IMR-90 (cell line): ENCODE measurements at regions not wholly inside any gene's neighbourhood (a gene's known extent, or its start where the extent isn't known, plus 50 kb on each side); places are given as distances from the start of the nearest gene placed in this dataset.

Source experiments
- ATAC-seq: fragments of 200-7000 bp; cut with Tn5 transposase; 2 replicates; pipeline ENCODE4 v1.9.1; 2020; ENCODE audit warnings: low read depth, mild to moderate bottlenecking, moderate library complexity
- BruUV-seq: library from RNA; stranded (reverse); fragments of 400-500 nt; replicated peaks from 2 replicates; lab custom pipeline; 2021; lab: Mats Ljungman, UMichigan
- CTCF ChIA-PET: fragments of 300-600 bp; formaldehyde crosslinking; extraction: SDS; loops from one replicate; lab custom pipeline; 2021; ENCODE audit warnings: antibody characterized with exemption; lab: Yijun Ruan, JAX
- POLR2A ChIA-PET: fragments of 300-600 bp; sonication (Branson Sonifier 250); formaldehyde crosslinking; loops from one replicate; lab custom pipeline; 2022; ENCODE audit warnings: antibody characterized with exemption; ENCODE audit not compliant: unreplicated experiment; lab: Charles Lee
- DNase-seq: peaks from one replicate; pipeline ENCODE4 v3.0.0; 2013
- H2AFZ ChIP-seq: replicated peaks from 2 replicates; pipeline ENCODE3; 2013; ENCODE audit warnings: low read length, mild to moderate bottlenecking; ENCODE audit not compliant: poor library complexity
- H2AK5ac ChIP-seq: 2 replicates; pipeline ENCODE4 v1.6.1; 2013; ENCODE audit warnings: low read depth, low read length, inconsistent platforms
- H2AK9ac ChIP-seq: replicated peaks from 2 replicates; pipeline ENCODE3; 2013; ENCODE audit warnings: mild to moderate bottlenecking, low read depth, low read length, moderate library complexity; ENCODE audit not compliant: poor library complexity
- H2BK120ac ChIP-seq: 2 replicates; pipeline ENCODE4 v1.6.1; 2013; ENCODE audit warnings: low read depth, low read length, inconsistent platforms
- H2BK15ac ChIP-seq: 3 replicates; pipeline ENCODE4 v1.6.1; 2013; ENCODE audit warnings: low read depth, low read length, inconsistent platforms
- H2BK20ac ChIP-seq: 2 replicates; pipeline ENCODE4 v1.6.1; 2013; ENCODE audit warnings: low read depth, mild to moderate bottlenecking, inconsistent platforms, low read length, moderate library complexity
- H2BK5ac ChIP-seq: 2 replicates; pipeline ENCODE4 v1.6.1; 2013; ENCODE audit warnings: mild to moderate bottlenecking, low read depth, low read length, inconsistent platforms; ENCODE audit not compliant: poor library complexity, severe bottlenecking
- H3K14ac ChIP-seq: replicated peaks from 2 replicates; pipeline ENCODE4 v1.6.1; 2013; ENCODE audit warnings: low read depth, low read length, inconsistent platforms
- H3K18ac ChIP-seq: 2 replicates; pipeline ENCODE4 v1.6.1; 2013; ENCODE audit warnings: low read depth, low read length, control low read depth
- H3K23ac ChIP-seq: 2 replicates; pipeline ENCODE4 v1.6.1; 2013; ENCODE audit warnings: low read depth, low read length, inconsistent platforms
- H3K27ac ChIP-seq: 2 replicates; pipeline ENCODE4 v1.5.1; 2013; ENCODE audit warnings: mild to moderate bottlenecking, control low read depth, low read length; ENCODE audit not compliant: insufficient read depth
- H3K27me3 ChIP-seq: 2 replicates; pipeline ENCODE4 v1.6.1; 2013; ENCODE audit warnings: low read length; ENCODE audit not compliant: control insufficient read depth, insufficient read depth
- H3K36me3 ChIP-seq: 2 replicates; pipeline ENCODE4 v1.6.1; 2013; ENCODE audit warnings: low read length, mixed read lengths; ENCODE audit not compliant: control insufficient read depth, insufficient read depth
- H3K4ac ChIP-seq: 2 replicates; pipeline ENCODE4 v1.6.1; 2013; ENCODE audit warnings: low read depth, low read length, inconsistent platforms
- H3K4me1 ChIP-seq: 2 replicates; pipeline ENCODE4 v1.6.1; 2013; ENCODE audit warnings: low read length, mixed read lengths; ENCODE audit not compliant: control insufficient read depth, insufficient read depth
- H3K4me2 ChIP-seq: 2 replicates; pipeline ENCODE4 v1.6.1; 2013; ENCODE audit warnings: low read depth, mild to moderate bottlenecking, control low read depth, low read length, moderate library complexity
- H3K4me3 ChIP-seq: 2 replicates; pipeline ENCODE4 v1.5.1; 2013; ENCODE audit warnings: low read depth, mild to moderate bottlenecking, control low read depth, low read length, moderate library complexity; ENCODE audit not compliant: insufficient read depth
- H3K56ac ChIP-seq: 2 replicates; pipeline ENCODE4 v1.6.1; 2013; ENCODE audit warnings: low read length, inconsistent platforms; ENCODE audit not compliant: insufficient read depth; ENCODE audit errors: extremely low read depth
- H3K79me1 ChIP-seq, 2 experiments: 2 replicates each; pipeline ENCODE4 v1.6.1; 2013; ENCODE audit warnings: low read length in 2 of 2, inconsistent platforms in 1 of 2, low read depth in 1 of 2
- H3K9ac ChIP-seq: 2 replicates; pipeline ENCODE4 v1.6.1; 2013; ENCODE audit warnings: low read depth, low read length, control low read depth
- H3K9me1 ChIP-seq: 2 replicates; pipeline ENCODE4 v1.6.1; 2013; ENCODE audit warnings: low read length, inconsistent platforms; ENCODE audit not compliant: insufficient read depth
- H3K9me3 ChIP-seq: 2 replicates; pipeline ENCODE4 v1.6.1; 2013; ENCODE audit warnings: low read length; ENCODE audit not compliant: control insufficient read depth, insufficient read depth
- H4K20me1 ChIP-seq: 2 replicates; pipeline ENCODE4 v1.6.1; 2013; ENCODE audit warnings: low read length, inconsistent platforms; ENCODE audit not compliant: insufficient read depth
- H4K5ac ChIP-seq: 2 replicates; pipeline ENCODE4 v1.6.1; 2013; ENCODE audit warnings: mild to moderate bottlenecking, low read depth, low read length, control low read depth
- H4K8ac ChIP-seq, 2 experiments: 2 replicates each; pipeline ENCODE4 v1.6.1; 2013; ENCODE audit warnings: low read depth in 2 of 2, low read length in 2 of 2, control low read depth in 1 of 2, inconsistent platforms in 1 of 2
- H4K91ac ChIP-seq: 2 replicates; pipeline ENCODE4 v1.6.1; 2013; ENCODE audit warnings: low read depth, low read length, inconsistent platforms; ENCODE audit not compliant: insufficient read depth
- BHLHE40 ChIP-seq: fragments of 150-350 bp; IDR thresholded peaks from 2 replicates; pipeline ENCODE4 v1.6.1; 2016; ENCODE audit warnings: mild to moderate bottlenecking, low read depth, low read length
- CEBPB ChIP-seq: IDR thresholded peaks from 2 replicates; pipeline ENCODE4 v1.6.1; 2012; ENCODE audit warnings: low read depth, low read length, improper control_type of control experiment
- CHD1 ChIP-seq: IDR thresholded peaks from 2 replicates; pipeline ENCODE4 v1.6.1; 2012; ENCODE audit warnings: low read depth, low read length, improper control_type of control experiment
- FOS ChIP-seq: fragments of 150-350 bp; IDR thresholded peaks from 2 replicates; pipeline ENCODE4 v1.6.1; 2016; ENCODE audit warnings: low read depth, low read length
- MAFK ChIP-seq: IDR thresholded peaks from 2 replicates; pipeline ENCODE4 v1.6.1; 2012; ENCODE audit warnings: low read depth, low read length, improper control_type of control experiment
- MAZ ChIP-seq: IDR thresholded peaks from 2 replicates; pipeline ENCODE4 v1.6.1; 2012; ENCODE audit warnings: low read depth, mild to moderate bottlenecking, low read length, improper control_type of control experiment, moderate library complexity, borderline replicate concordance
- MXI1 ChIP-seq: IDR thresholded peaks from 2 replicates; pipeline ENCODE4 v1.6.1; 2012; ENCODE audit warnings: low read depth, mild to moderate bottlenecking, low read length, moderate library complexity, borderline replicate concordance
- NFE2L2 ChIP-seq: fragments of 150-350 bp; IDR thresholded peaks from 2 replicates; pipeline ENCODE4 v1.6.1; 2016; ENCODE audit warnings: low read depth, mild to moderate bottlenecking, low read length
- POLR2A ChIP-seq: IDR thresholded peaks from 2 replicates; pipeline ENCODE4 v1.6.1; 2012; ENCODE audit warnings: mild to moderate bottlenecking, low read depth, low read length
- RAD21 ChIP-seq: IDR thresholded peaks from 2 replicates; pipeline ENCODE4 v1.6.1; 2012; ENCODE audit warnings: low read length, improper control_type of control experiment
- RCOR1 ChIP-seq: IDR thresholded peaks from 2 replicates; pipeline ENCODE4 v1.6.1; 2012; ENCODE audit warnings: mild to moderate bottlenecking, low read length, improper control_type of control experiment; ENCODE audit not compliant: insufficient replicate concordance
- RFX5 ChIP-seq: IDR thresholded peaks from 2 replicates; pipeline ENCODE4 v1.8.0; 2012; ENCODE audit warnings: low read depth, mild to moderate bottlenecking, low read length, moderate library complexity
- SMC3 ChIP-seq: fragments of 150-350 bp; IDR thresholded peaks from 2 replicates; pipeline ENCODE4 v1.6.1; 2016; ENCODE audit warnings: low read depth, mild to moderate bottlenecking, antibody characterized with exemption, low read length, moderate library complexity
- WGBS, 2 experiments: methylation state at CpG; one replicate each; pipeline versions ENCODE4 v1.1.5 to v1.1.7; 2013; ENCODE audit warnings: missing lambda C conversion rate in 2 of 2; ENCODE audit not compliant: insufficient read length in 1 of 2; ENCODE audit errors: extremely low coverage in 2 of 2; 5-methylcytosine and 5-hydroxymethylcytosine counted together
- dilution Hi-C: fragments of 300-500 bp; cut with HindIII; formaldehyde crosslinking; loops from one replicate; pipeline ENCODE4 v1.14.3; 2018; ENCODE audit warnings: low sequenced_read_pairs; ENCODE audit not compliant: unreplicated experiment
- in situ Hi-C: fragments of 300-500 bp; cut with MboI; formaldehyde crosslinking; loops from 3 replicates; pipeline ENCODE4 v1.14.3; 2019; ENCODE audit warnings: low sequenced_read_pairs, inconsistent platforms, mixed read lengths
- intact Hi-C: fragments of 100-400 bp; cut with micrococcal nuclease; formaldehyde crosslinking; loops from 2 replicates; pipeline ENCODE4 v1.10.0; 2022
- TF ChIP-seq, protein P1 (sequence below): fragments of 150-350 bp; IDR thresholded peaks from 2 replicates; pipeline ENCODE4 v1.6.1; 2017; ENCODE audit warnings: mild to moderate bottlenecking, antibody characterized with exemption, low read length, low read depth
- TF ChIP-seq, protein P2 (sequence below): fragments of 150-350 bp; IDR thresholded peaks from 2 replicates; pipeline ENCODE4 v1.6.1; 2016; ENCODE audit warnings: low read depth, mild to moderate bottlenecking, low read length, moderate library complexity, borderline replicate concordance
- TF ChIP-seq, protein P3 (sequence below): conservative IDR thresholded peaks from 2 replicates; pipeline ENCODE4 v1.5.1; 2012; ENCODE audit warnings: mild to moderate bottlenecking, low read depth, low read length, improper control_type of control experiment

- POLR2A ChIA-PET: no interaction called here
- Histone ChIP-seq H3K9ac (no peak overlapping the region), H4K20me1 (no peaks in the 10 kb centered on the region), H2AFZ (no peak overlapping the region), H3K18ac (no peak overlapping the region), H3K27ac (no peak overlapping the region), H3K27me3 (no peaks in the 10 kb centered on the region), H3K23ac (no peak overlapping the region), H3K4ac (no peak overlapping the region), H2BK120ac (no peak overlapping the region), H3K9me1 (no peaks in the 10 kb centered on the region), H3K36me3 (no peaks in the 10 kb centered on the region), H3K4me2 (no peak overlapping the region), H3K56ac (no peak overlapping the region), H3K79me1 (no peaks in the 10 kb centered on the region), H2BK20ac (no peak overlapping the region), H2BK5ac (no peak overlapping the region), H2AK9ac (no peak overlapping the region), H4K8ac (no peak overlapping the region), H4K5ac (no peak overlapping the region), H3K4me1 (no peaks in the 10 kb centered on the region), H3K9me3 (no peaks in the 10 kb centered on the region), H2BK15ac (no peak overlapping the region), H4K91ac (no peak overlapping the region), H3K14ac (no peak overlapping the region), H2AK5ac (no peak overlapping the region), H3K4me3 (no peak overlapping the region)
- dilution Hi-C loops: no loop called here
- in situ Hi-C loops: no loop called here
- no peak for ATAC-seq
- no peak for TF ChIP-seq CEBPB
- TF ChIP-seq, protein P1, sequence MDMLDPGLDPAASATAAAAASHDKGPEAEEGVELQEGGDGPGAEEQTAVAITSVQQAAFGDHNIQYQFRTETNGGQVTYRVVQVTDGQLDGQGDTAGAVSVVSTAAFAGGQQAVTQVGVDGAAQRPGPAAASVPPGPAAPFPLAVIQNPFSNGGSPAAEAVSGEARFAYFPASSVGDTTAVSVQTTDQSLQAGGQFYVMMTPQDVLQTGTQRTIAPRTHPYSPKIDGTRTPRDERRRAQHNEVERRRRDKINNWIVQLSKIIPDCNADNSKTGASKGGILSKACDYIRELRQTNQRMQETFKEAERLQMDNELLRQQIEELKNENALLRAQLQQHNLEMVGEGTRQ: no peak
- TF ChIP-seq RCOR1: no peak
- no peak for TF ChIP-seq MAZ
- TF ChIP-seq MXI1: no peak
- no peak for TF ChIP-seq RFX5
- TF ChIP-seq BHLHE40: no peak
- no peak for TF ChIP-seq FOS
- TF ChIP-seq MAFK: no peak
- no peak for TF ChIP-seq SMC3
- TF ChIP-seq, protein P2, sequence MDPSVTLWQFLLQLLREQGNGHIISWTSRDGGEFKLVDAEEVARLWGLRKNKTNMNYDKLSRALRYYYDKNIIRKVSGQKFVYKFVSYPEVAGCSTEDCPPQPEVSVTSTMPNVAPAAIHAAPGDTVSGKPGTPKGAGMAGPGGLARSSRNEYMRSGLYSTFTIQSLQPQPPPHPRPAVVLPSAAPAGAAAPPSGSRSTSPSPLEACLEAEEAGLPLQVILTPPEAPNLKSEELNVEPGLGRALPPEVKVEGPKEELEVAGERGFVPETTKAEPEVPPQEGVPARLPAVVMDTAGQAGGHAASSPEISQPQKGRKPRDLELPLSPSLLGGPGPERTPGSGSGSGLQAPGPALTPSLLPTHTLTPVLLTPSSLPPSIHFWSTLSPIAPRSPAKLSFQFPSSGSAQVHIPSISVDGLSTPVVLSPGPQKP: no peak
- TF ChIP-seq, protein P3, sequence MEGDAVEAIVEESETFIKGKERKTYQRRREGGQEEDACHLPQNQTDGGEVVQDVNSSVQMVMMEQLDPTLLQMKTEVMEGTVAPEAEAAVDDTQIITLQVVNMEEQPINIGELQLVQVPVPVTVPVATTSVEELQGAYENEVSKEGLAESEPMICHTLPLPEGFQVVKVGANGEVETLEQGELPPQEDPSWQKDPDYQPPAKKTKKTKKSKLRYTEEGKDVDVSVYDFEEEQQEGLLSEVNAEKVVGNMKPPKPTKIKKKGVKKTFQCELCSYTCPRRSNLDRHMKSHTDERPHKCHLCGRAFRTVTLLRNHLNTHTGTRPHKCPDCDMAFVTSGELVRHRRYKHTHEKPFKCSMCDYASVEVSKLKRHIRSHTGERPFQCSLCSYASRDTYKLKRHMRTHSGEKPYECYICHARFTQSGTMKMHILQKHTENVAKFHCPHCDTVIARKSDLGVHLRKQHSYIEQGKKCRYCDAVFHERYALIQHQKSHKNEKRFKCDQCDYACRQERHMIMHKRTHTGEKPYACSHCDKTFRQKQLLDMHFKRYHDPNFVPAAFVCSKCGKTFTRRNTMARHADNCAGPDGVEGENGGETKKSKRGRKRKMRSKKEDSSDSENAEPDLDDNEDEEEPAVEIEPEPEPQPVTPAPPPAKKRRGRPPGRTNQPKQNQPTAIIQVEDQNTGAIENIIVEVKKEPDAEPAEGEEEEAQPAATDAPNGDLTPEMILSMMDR: no peak
- TF ChIP-seq NFE2L2: no peak
- no peak for TF ChIP-seq CHD1
- TF ChIP-seq RAD21: no peak
- no peak for TF ChIP-seq POLR2A
- DNase-seq: no peak
- CTCF ChIA-PET: no interaction called here
- no TSS peak for BruUV-seq
- WGBS, 2 experiments: no CpG with 5 or more reads among the region's 7 CpGs
- intact Hi-C loops: no loop called here
Observed at GRCh38 chr13:40191186-40191980, 475.1 kb downstream of the FOXO1 start.
